H1 (cell line): ENCODE measurements at regions not wholly inside any gene's neighbourhood (a gene's known extent, or its start where the extent isn't known, plus 50 kb on each side); places are given as distances from the start of the nearest gene placed in this dataset.

Source experiments
- CTCF ChIA-PET: fragments of 300-600 bp; sonication (Branson Sonifier 250); formaldehyde crosslinking; loops from one replicate; lab custom pipeline; 2021; ENCODE audit not compliant: partially characterized antibody; lab: Charles Lee
- POLR2A ChIA-PET: fragments of 300-600 bp; sonication (Branson Sonifier 250); formaldehyde crosslinking; loops from one replicate; lab custom pipeline; 2021; ENCODE audit warnings: inconsistent platforms; ENCODE audit not compliant: partially characterized antibody; lab: Charles Lee
- DNase-seq, 2 experiments: peaks; one replicate each; pipeline versions ENCODE4 v3.0.0 to v3.0.0-alpha.2; 2010 to 2022; ENCODE audit warnings: low spot score in 2 of 2, low read depth in 1 of 2, mixed read lengths in 1 of 2
- FAIRE-seq: peaks from 2 replicates; lab custom pipeline; 2011; peaks lifted over from hg19 to GRCh38; lab: Jason Lieb, UNC
- H2AFZ ChIP-seq: 2 replicates; pipeline ENCODE4 v1.8.1; 2012; ENCODE audit warnings: low read length, inconsistent platforms
- H2AK5ac ChIP-seq: 2 replicates; pipeline ENCODE4 v1.6.1; 2013; ENCODE audit warnings: low read depth, low read length
- H2BK120ac ChIP-seq: replicated peaks from 2 replicates; pipeline ENCODE3; 2013; ENCODE audit warnings: low read depth, low read length, inconsistent platforms
- H2BK12ac ChIP-seq: 2 replicates; pipeline ENCODE4 v1.6.1; 2013; ENCODE audit warnings: low read depth, low read length
- H2BK15ac ChIP-seq: 2 replicates; pipeline ENCODE4 v1.6.1; 2013; ENCODE audit warnings: low read length
- H2BK20ac ChIP-seq: 2 replicates; pipeline ENCODE4 v1.6.1; 2013; ENCODE audit warnings: low read length
- H2BK5ac ChIP-seq: 2 replicates; pipeline ENCODE4 v1.6.1; 2013; ENCODE audit warnings: low read depth, low read length
- H3K14ac ChIP-seq: 2 replicates; pipeline ENCODE4 v1.6.1; 2013; ENCODE audit warnings: inconsistent platforms; ENCODE audit not compliant: insufficient read length
- H3K18ac ChIP-seq: 2 replicates; pipeline ENCODE4 v1.6.1; 2013; ENCODE audit warnings: low read length; ENCODE audit errors: extremely low read depth
- H3K23ac ChIP-seq: 2 replicates; pipeline ENCODE4 v1.6.1; 2013; ENCODE audit warnings: inconsistent platforms; ENCODE audit not compliant: insufficient read length
- H3K23me2 ChIP-seq: 2 replicates; pipeline ENCODE4 v1.6.1; 2013; ENCODE audit warnings: low read depth, low read length
- H3K27ac ChIP-seq: 2 replicates; pipeline ENCODE4 v1.6.1; 2011; ENCODE audit warnings: low read depth, low read length, inconsistent platforms
- H3K27me3 ChIP-seq, 4 experiments: replicated peaks in 1 of 4; 1 replicate in 1 of 4; 2 replicates in 3 of 4; pipeline versions ENCODE4 v1.6.1 to v1.8.1; 2011 to 2013; ENCODE audit warnings: low read length in 3 of 4, mild to moderate bottlenecking in 3 of 4, inconsistent platforms in 2 of 4, mixed read lengths in 2 of 4, moderate library complexity in 1 of 4; ENCODE audit not compliant: control insufficient read depth in 3 of 4, insufficient read depth in 3 of 4; ENCODE audit errors: extremely low read depth in 1 of 4
- H3K36me3 ChIP-seq, 4 experiments: 2 replicates each; pipeline versions ENCODE4 v1.6.1 to v1.8.1; 2011 to 2013; ENCODE audit warnings: mild to moderate bottlenecking in 4 of 4, low read length in 3 of 4, moderate library complexity in 2 of 4, control low read depth in 1 of 4, inconsistent platforms in 1 of 4; ENCODE audit not compliant: insufficient read depth in 4 of 4, control insufficient read depth in 2 of 4
- H3K4ac ChIP-seq: replicated peaks from 2 replicates; pipeline ENCODE3; 2013; ENCODE audit warnings: low read length, low read depth, mixed read lengths, inconsistent platforms; ENCODE audit not compliant: insufficient read length
- H3K4me1 ChIP-seq, 4 experiments: replicated peaks in 1 of 4; 1 replicate in 1 of 4; 2 replicates in 3 of 4; pipeline versions ENCODE4 v1.6.1 to v1.8.1; 2011 to 2013; ENCODE audit warnings: low read length in 3 of 4, inconsistent platforms in 2 of 4, mixed read lengths in 1 of 4; ENCODE audit not compliant: insufficient read depth in 4 of 4, control insufficient read depth in 3 of 4
- H3K4me2 ChIP-seq, 2 experiments: 2 replicates each; pipeline versions ENCODE4 v1.6.1 to v1.8.1; 2011 to 2013; ENCODE audit warnings: low read depth in 2 of 2, low read length in 2 of 2, control low read depth in 1 of 2, inconsistent platforms in 1 of 2, mild to moderate bottlenecking in 1 of 2; ENCODE audit not compliant: insufficient read depth in 1 of 2
- H3K4me3 ChIP-seq, 4 experiments: fragments of 200-600, 300-600 bp in 1 of 4; sonication (generic), shearing (Covaris generic), sonication (Bioruptor Twin) in 1 of 4; 2 replicates each; pipeline versions ENCODE4 v1.5.1 to v1.8.1; 2011 to 2016; ENCODE audit warnings: low read length in 4 of 4, low read depth in 3 of 4, control low read depth in 2 of 4, inconsistent platforms in 2 of 4, mild to moderate bottlenecking in 2 of 4, mixed read lengths in 1 of 4, moderate library complexity in 1 of 4; ENCODE audit not compliant: insufficient read depth in 2 of 4; ENCODE audit errors: extremely low read depth in 1 of 4
- H3K56ac ChIP-seq: replicated peaks from 2 replicates; pipeline ENCODE3; 2013; ENCODE audit warnings: low read depth, mild to moderate bottlenecking, mixed read lengths, low read length, inconsistent platforms; ENCODE audit not compliant: insufficient read length
- H3K79me1 ChIP-seq: 2 replicates; pipeline ENCODE4 v1.6.1; 2013; ENCODE audit warnings: low read depth, low read length, control low read depth
- H3K79me2 ChIP-seq, 2 experiments: 2 replicates each; pipeline versions ENCODE4 v1.6.1 to v1.8.1; 2012 to 2013; ENCODE audit warnings: low read length in 2 of 2, mild to moderate bottlenecking in 2 of 2, inconsistent platforms in 1 of 2; ENCODE audit not compliant: insufficient read depth in 2 of 2, control insufficient read depth in 1 of 2
- H3K9ac ChIP-seq, 4 experiments: replicated peaks in 1 of 4; 1 replicate in 1 of 4; 2 replicates in 3 of 4; pipeline versions ENCODE4 v1.6.1 to v1.8.1; 2011 to 2013; ENCODE audit warnings: low read depth in 3 of 4, low read length in 3 of 4, control low read depth in 2 of 4, mild to moderate bottlenecking in 2 of 4, moderate library complexity in 2 of 4, inconsistent platforms in 1 of 4; ENCODE audit errors: extremely low read depth in 1 of 4
- H3K9me3 ChIP-seq, 2 experiments: 2 replicates each; pipeline versions ENCODE4 v1.6.1 to v1.8.1; 2012 to 2013; ENCODE audit warnings: mild to moderate bottlenecking in 2 of 2, moderate library complexity in 2 of 2, control low read depth in 1 of 2, inconsistent platforms in 1 of 2, low read depth in 1 of 2, low read length in 1 of 2, mixed read lengths in 1 of 2; ENCODE audit not compliant: insufficient read depth in 2 of 2
- H4K20me1 ChIP-seq, 2 experiments: replicated peaks in 1 of 2; 2 replicates each; pipeline versions ENCODE3 to v1.8.1; 2011 to 2013; ENCODE audit warnings: inconsistent platforms in 2 of 2, low read length in 2 of 2, mild to moderate bottlenecking in 1 of 2; ENCODE audit not compliant: insufficient read depth in 2 of 2, control insufficient read depth in 1 of 2
- H4K5ac ChIP-seq: 2 replicates; pipeline ENCODE4 v1.6.1; 2013; ENCODE audit warnings: low read length, low read depth, mixed read lengths, inconsistent platforms; ENCODE audit not compliant: insufficient read length
- H4K8ac ChIP-seq: 2 replicates; pipeline ENCODE4 v1.8.0; 2013; ENCODE audit warnings: mild to moderate bottlenecking, moderate library complexity, low read length, inconsistent platforms; ENCODE audit not compliant: insufficient read depth; ENCODE audit errors: extremely low read depth
- H4K91ac ChIP-seq: replicated peaks from 2 replicates; pipeline ENCODE3; 2013; ENCODE audit warnings: low read length, mixed read lengths, inconsistent platforms; ENCODE audit not compliant: insufficient read length
- BRCA1 ChIP-seq: IDR thresholded peaks from 2 replicates; pipeline ENCODE4 v1.6.1; 2012; ENCODE audit warnings: low read depth, low read length, improper control_type of control experiment
- CBX8 ChIP-seq: fragments of 300-800, 300-1000 bp; sonication (generic); IDR thresholded peaks from 2 replicates; pipeline ENCODE4 v1.7.1; 2016; ENCODE audit warnings: low read depth, low read length, borderline replicate concordance
- CTBP2 ChIP-seq: IDR thresholded peaks from 2 replicates; pipeline ENCODE4 v1.7.0; 2011; ENCODE audit warnings: borderline replicate concordance, mild to moderate bottlenecking, moderate library complexity, mixed read lengths, low read length; ENCODE audit not compliant: insufficient read depth, insufficient read length
- EGR1 ChIP-seq: IDR thresholded peaks from 2 replicates; pipeline ENCODE4 v1.6.1; 2011; ENCODE audit warnings: low read depth, low read length, borderline replicate concordance
- EZH2 ChIP-seq: fragments of 200-600 bp; sonication (generic); IDR thresholded peaks from 2 replicates; pipeline ENCODE4 v1.7.1; 2012; ENCODE audit warnings: low read depth, mild to moderate bottlenecking, moderate library complexity, low read length, inconsistent platforms; ENCODE audit not compliant: severe bottlenecking
- HDAC2 ChIP-seq, 2 experiments: fragments of 300-600 bp in 1 of 2; sonication (generic) in 1 of 2; IDR thresholded peaks; 2 replicates each; pipeline ENCODE4 v1.6.1; 2011 to 2012; ENCODE audit warnings: low read depth in 2 of 2, low read length in 2 of 2, mild to moderate bottlenecking in 2 of 2, moderate library complexity in 2 of 2, borderline replicate concordance in 1 of 2, inconsistent platforms in 1 of 2
- NRF1 ChIP-seq: IDR thresholded peaks from 2 replicates; pipeline ENCODE4 v1.6.1; 2011; ENCODE audit warnings: mild to moderate bottlenecking, low read depth, low read length, improper control_type of control experiment
- RAD21 ChIP-seq, 2 experiments: IDR thresholded peaks in 1 of 2; conservative IDR thresholded peaks in 1 of 2; 2 replicates each; pipeline ENCODE4 v1.6.1; 2011; ENCODE audit warnings: low read depth in 2 of 2, low read length in 2 of 2, improper control_type of control experiment in 1 of 2, inconsistent platforms in 1 of 2, mild to moderate bottlenecking in 1 of 2, moderate library complexity in 1 of 2
- RFX5 ChIP-seq: IDR thresholded peaks from 2 replicates; pipeline ENCODE4 v1.6.1; 2011; ENCODE audit warnings: low read depth, low read length, improper control_type of control experiment, borderline replicate concordance
- RXRA ChIP-seq: IDR thresholded peaks from 2 replicates; pipeline ENCODE4 v1.6.1; 2011; ENCODE audit warnings: low read depth, mild to moderate bottlenecking, low read length, moderate library complexity; ENCODE audit not compliant: insufficient read depth
- SP2 ChIP-seq: IDR thresholded peaks from 2 replicates; pipeline ENCODE4 v1.6.1; 2012; ENCODE audit warnings: mild to moderate bottlenecking, low read length, inconsistent platforms
- SUZ12 ChIP-seq: fragments of 200-600 bp; sonication (generic); IDR thresholded peaks from 2 replicates; pipeline ENCODE4 v1.6.1; 2012; ENCODE audit warnings: mild to moderate bottlenecking, inconsistent platforms, low read length, moderate library complexity, mixed read lengths
- TBP ChIP-seq: IDR thresholded peaks from 2 replicates; pipeline ENCODE4 v1.6.1; 2011; ENCODE audit warnings: low read depth, low read length, improper control_type of control experiment
- TCF12 ChIP-seq: IDR thresholded peaks from 2 replicates; pipeline ENCODE4 v1.6.1; 2011; ENCODE audit warnings: low read depth, mild to moderate bottlenecking, low read length
- WGBS, 2 experiments: shearing (Covaris generic) in 1 of 2; methylation state at CpG; one replicate each; pipeline versions ENCODE4 v1.1.6 to v1.1.7; 2013 to 2015; ENCODE audit warnings: low lambda C conversion rate in 2 of 2, mixed read lengths in 2 of 2, inconsistent platforms in 1 of 2, low coverage in 1 of 2, missing lambda C conversion rate in 1 of 2; ENCODE audit not compliant: insufficient replicate concordance in 2 of 2, insufficient coverage in 1 of 2, insufficient read length in 1 of 2; ENCODE audit errors: extremely low coverage in 1 of 2, missing lambda C conversion rate in 1 of 2; 5-methylcytosine and 5-hydroxymethylcytosine counted together

DNA sequence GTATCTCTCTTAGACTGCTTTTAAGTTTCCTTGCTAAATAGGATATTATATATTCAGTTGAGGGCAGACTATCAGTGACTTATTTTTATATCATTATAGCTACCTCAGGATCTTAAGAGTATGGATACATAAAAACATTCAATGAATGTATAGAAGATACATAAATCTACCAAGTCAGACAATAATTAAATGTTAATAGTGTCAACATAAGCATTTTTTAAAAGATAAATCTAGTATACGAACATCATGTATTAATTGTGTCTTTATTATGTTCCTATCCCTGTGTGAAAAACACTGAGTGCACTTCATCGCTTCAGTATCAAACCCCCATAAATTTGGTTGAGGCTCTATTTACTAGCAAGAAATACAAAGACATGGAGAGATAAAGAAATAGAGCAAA lies 242.8 kb downstream of the CRPPA start:
- Histone ChIP-seq H2BK120ac (no peak overlapping the region), H3K79me1 (no peaks in the 10 kb centered on the region), H3K23ac (no peak overlapping the region), H3K18ac (no peak overlapping the region), H3K27ac (no peak overlapping the region), H2AK5ac (no peak overlapping the region), H2AFZ (no peak overlapping the region), H4K20me1 (no peaks in the 10 kb centered on the region), H2BK12ac (no peak overlapping the region), H2BK15ac (no peak overlapping the region), H3K23me2 (no peaks in the 10 kb centered on the region), H3K27me3 (no peaks in the 10 kb centered on the region), H3K9me3 (no peaks in the 10 kb centered on the region), H3K4me3 (no peak overlapping the region), H3K79me2 (no peaks in the 10 kb centered on the region), H3K14ac (no peak overlapping the region), H3K9ac (no peak overlapping the region), H3K4me1 (no peaks in the 10 kb centered on the region), H2BK20ac (no peak overlapping the region), H4K5ac (no peak overlapping the region), H4K91ac (no peak overlapping the region), H4K8ac (no peak overlapping the region), H3K56ac (no peak overlapping the region), H3K36me3 (no peaks in the 10 kb centered on the region), H2BK5ac (no peak overlapping the region), H3K4me2 (no peak overlapping the region), H3K4ac (no peak overlapping the region)
- ChIA-PET CTCF (no interaction called here), POLR2A (no interaction called here)
- DNase-seq: no peak
- WGBS, 2 experiments: 92% methylated on average over 2 of the region's 2 CpGs; no CpG with 5 or more reads in 1 of the 2 experiments
- FAIRE-seq: no peak
- TF ChIP-seq BRCA1 (no peak), CBX8 (no peak), CTBP2 (no peak), RXRA (no peak), EGR1 (no peak), TBP (no peak), HDAC2 (IDR thresholded peaks at IDR 0.05; ENCODE audit: borderline replicate concordance in 1 of 2, low read depth in 2 of 2, low read length in 2 of 2) (no peak), EZH2 (no peak), RFX5 (no peak), SP2 (no peak), NRF1 (no peak), TCF12 (no peak), RAD21 (IDR thresholded peaks at IDR 0.05 in 1 of 2, conservative IDR thresholded peaks at IDR 0.05 in 1 of 2; ENCODE audit: low read depth in 2 of 2, low read length in 2 of 2) (no peak), SUZ12 (no peak)
